ENCODE measurements at regions not wholly inside any gene's neighbourhood (a gene's known extent, or its start where the extent isn't known, plus 50 kb on each side); places are given as distances from the start of the nearest gene placed in this dataset.

DNA sequence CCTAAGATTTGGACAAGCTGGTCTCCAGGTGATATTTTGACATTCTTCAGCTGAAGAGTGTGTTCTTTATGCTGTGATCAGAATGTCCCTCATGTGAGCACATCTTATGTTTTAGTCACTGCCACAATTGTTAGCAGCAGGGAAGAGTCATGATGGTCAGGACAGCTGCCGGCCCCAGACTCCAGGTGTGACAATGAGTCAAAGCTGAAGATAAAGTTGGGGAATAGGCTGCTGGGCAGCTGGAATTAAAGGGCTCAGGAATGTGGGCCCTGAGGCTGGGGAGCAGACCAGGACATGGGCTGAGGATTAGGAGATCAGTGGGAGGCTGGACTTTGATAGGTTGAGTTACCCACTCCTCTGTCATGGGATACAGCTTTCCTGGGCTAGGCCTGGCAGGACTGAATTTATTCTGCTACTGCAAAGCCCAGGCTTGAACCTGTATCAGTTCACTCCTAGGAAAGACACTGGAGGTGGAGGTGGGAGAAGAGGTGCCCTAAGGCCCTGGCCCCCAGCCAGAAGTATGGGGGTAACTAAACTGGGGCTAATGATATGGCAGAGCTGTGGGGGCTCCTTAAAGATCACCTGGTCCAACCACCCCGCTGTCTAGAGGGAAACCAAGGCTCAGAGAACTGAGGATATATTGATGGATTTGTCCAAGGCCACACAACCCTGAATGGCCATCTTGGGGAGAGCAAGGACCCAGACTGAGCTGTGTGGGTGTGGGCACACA is 119.5 kb downstream of the PJA1 start:
- H3K4me3 ChIP-seq: no peak overlapping the region
- ATAC-seq (no peak), DNase-seq (no peak)

DNA sequence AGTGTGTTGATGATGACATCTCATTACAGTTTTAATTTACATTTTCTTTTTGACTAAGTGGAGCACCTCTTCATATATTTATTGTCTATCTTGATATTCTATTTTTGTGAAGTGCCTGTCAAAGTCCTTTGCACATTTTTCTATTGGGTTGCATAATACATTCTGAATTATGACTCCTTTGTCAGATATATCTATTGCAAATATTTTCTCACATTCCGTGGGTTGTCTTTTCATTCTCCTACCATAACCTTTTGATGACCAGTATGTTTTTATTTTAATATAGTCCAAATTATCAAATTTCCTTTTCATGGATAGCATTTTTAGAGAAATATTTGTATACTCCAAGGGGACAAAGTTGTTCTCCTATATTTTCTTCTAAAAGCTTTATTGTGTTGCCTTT is 126.4 kb downstream of the PJA1 start:
- ATAC-seq: no peak
- no peaks in the 10 kb centered on the region for H3K4me1 ChIP-seq (ENCODE audit: low read depth)
- no peak for TF ChIP-seq CTCF (IDR thresholded peaks at IDR 0.05)
- no peak for DNase-seq
- intact Hi-C loops (cut with DNase I, micrococcal nuclease): no loop called here
- H3K4me3 ChIP-seq: no peak overlapping the region
- H3K36me3 ChIP-seq (ENCODE audit: low read depth): no peaks in the 10 kb centered on the region
- H3K9me3 ChIP-seq: no peaks in the 10 kb centered on the region

More for the DNA sequence above, 119.5 kb downstream of the PJA1 start:
- no peaks in the 10 kb centered on the region for H3K4me1 ChIP-seq (ENCODE audit: low read depth)
- no peaks in the 10 kb centered on the region for H3K36me3 ChIP-seq (ENCODE audit: low read depth)
- TF ChIP-seq CTCF (IDR thresholded peaks at IDR 0.05): no peak
- intact Hi-C loops (cut with DNase I, micrococcal nuclease): no loop called here
- no peaks in the 10 kb centered on the region for H3K9me3 ChIP-seq

DNA sequence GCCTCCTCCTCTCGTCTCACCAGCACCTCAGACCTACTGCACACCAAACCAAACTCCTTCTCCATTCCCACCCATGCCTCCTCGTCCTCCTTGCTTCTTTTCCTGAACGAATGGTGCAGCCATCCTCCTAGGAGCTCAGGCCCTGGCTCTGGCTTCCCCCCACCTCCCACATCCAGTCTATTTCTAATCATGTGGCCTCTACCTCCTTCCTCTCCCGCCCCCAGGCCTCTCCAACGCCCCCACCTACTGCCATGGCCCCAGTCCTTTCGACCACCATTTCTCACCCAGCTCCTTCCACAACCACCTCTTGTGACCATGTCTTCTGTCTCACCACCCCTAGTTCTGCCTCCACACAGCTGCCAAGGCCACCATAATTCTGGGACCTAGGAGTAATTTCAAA is 127.1 kb downstream of the PJA1 start:
- intact Hi-C loops (cut with DNase I, micrococcal nuclease): no loop called here
- DNase-seq: no peak
- no peak for TF ChIP-seq CTCF (IDR thresholded peaks at IDR 0.05)
- H3K4me3 ChIP-seq: no peak overlapping the region
- no peaks in the 10 kb centered on the region for H3K9me3 ChIP-seq
- no peak for ATAC-seq
- no peaks in the 10 kb centered on the region for H3K4me1 ChIP-seq (ENCODE audit: low read depth)
- no peaks in the 10 kb centered on the region for H3K36me3 ChIP-seq (ENCODE audit: low read depth)

DNA sequence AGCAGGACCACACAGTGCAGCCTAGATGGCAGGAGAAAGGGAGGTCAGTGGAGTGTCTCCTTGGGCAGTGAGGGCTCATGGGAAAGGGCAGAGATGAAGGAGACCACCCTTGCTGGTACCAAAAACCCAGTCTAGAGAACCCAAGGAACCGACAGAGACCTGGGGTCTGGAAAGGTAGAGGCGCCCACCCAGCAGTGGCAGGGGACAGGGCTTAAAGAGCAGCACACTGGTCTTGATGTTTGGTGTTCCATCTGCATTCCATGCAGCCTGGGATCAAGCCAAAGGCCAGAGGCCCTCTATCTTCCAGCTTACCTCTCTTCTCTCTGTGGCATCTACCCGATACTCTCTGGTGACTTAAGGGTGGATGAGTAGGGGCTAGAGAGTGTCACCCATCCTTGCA is 127.5 kb downstream of the PJA1 start:
- no peaks in the 10 kb centered on the region for H3K9me3 ChIP-seq
- DNase-seq (no peak), ATAC-seq (no peak)
- H3K4me3 ChIP-seq: no peak overlapping the region
- intact Hi-C loops (cut with DNase I, micrococcal nuclease): no loop called here
- no peaks in the 10 kb centered on the region for H3K36me3 ChIP-seq (ENCODE audit: low read depth)
- no peaks in the 10 kb centered on the region for H3K4me1 ChIP-seq (ENCODE audit: low read depth)
- no peak for TF ChIP-seq CTCF (IDR thresholded peaks at IDR 0.05)

- ATAC-seq (no peak), DNase-seq (no peak)
- H3K9me3 ChIP-seq: no peaks in the 10 kb centered on the region
- no peaks in the 10 kb centered on the region for H3K36me3 ChIP-seq (ENCODE audit: low read depth)
- no peak for TF ChIP-seq CTCF (IDR thresholded peaks at IDR 0.05)
- H3K4me1 ChIP-seq (ENCODE audit: low read depth): no peaks in the 10 kb centered on the region
- intact Hi-C loops (cut with DNase I, micrococcal nuclease): no loop called here
- H3K4me3 ChIP-seq: no peak overlapping the region
Measured at GRCh38 chrX:69036674-69037573, 128.3 kb downstream of the PJA1 start.

Data from mucosa of descending colon (tissue), 3 donors.